ENCODE measurements at regions not wholly inside any gene's neighbourhood (a gene's known extent, or its start where the extent isn't known, plus 50 kb on each side); places are given as distances from the start of the nearest gene placed in this dataset.
A peak's percentile ranks its signal among the peaks of the same experiment; 100 is the strongest.

- peak; percentile 13 for DNase-seq (ENCODE audit: low read depth)
Measured at GRCh38 chr9:81193362-81194339, 495.7 kb downstream of the TLE1 start.

GRCh38 chr9:81191222-81191621 lies 498.1 kb downstream of the TLE1 start:
- DNase-seq (ENCODE audit: low read depth), result no peak

GRCh38 chr9:81190659-81191058 lies 498.7 kb downstream of the TLE1 start:
- DNase-seq (ENCODE audit: low read depth), result peak; percentile 11

DNA sequence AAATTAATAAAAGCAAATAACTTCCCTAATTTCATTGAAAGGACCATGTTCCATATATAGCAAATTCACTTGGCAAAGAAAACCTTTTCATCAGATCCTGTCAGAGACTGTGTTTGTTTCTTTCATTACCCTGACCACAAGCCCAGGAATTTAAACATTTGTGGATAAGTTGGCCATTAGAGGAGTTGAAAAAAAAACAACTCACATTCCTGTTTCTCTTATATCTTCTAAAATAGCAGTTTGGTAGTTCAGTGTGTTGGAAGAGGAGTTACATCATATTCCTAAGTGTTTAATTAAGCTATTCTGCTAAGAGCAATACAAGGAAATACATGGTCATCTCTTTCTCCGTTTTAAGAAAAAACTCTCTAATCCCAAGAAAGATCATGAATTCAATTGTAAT lies 505.6 kb downstream of the TLE1 start:
- DNase-seq (ENCODE audit: low read depth), result peak; percentile 87

DNA sequence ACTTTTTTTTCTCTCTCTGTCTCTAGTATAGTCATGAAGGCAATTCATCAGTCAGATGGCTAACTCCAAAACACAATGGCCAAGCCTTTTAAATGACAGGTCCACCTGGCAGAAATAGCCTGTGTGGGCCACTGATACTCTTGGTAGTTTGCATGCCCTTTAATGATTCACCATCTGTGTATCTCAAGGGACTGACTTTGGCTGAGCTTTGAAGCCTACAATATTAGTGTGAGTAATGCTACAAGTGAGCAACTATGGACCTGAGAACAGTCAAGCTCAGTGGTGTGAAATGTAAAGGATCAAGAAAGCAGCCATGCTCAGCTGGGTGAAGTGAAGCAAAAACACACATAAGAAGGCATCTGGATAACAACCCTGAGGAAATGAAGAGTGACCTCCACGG lies 506.9 kb downstream of the TLE1 start:
- peak; percentile 100 for DNase-seq (ENCODE audit: low read depth)

- peak; percentile 8 for DNase-seq (ENCODE audit: low read depth)
Measured at GRCh38 chr9:81174023-81174422, 515.3 kb downstream of the TLE1 start.

DNA sequence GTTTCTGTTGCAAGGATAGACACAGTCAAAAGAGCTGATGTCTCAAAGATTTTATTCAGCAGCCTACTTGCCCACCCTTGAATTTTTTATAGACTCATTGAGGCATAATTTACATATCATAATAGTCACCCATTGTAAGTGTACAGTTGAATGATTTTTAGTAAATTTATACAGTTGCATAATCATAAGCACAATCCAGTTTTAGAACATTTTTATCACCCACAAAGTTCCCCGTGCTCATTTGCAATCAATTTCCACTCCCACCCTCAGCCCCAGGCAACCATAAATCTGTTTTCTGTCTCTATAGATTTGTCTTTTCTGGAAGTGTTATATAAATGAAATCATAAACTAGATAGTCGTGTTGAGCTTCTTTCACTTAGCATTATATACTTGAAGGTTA lies 517.7 kb downstream of the TLE1 start:
- no peak for DNase-seq (ENCODE audit: low read depth)

DNA sequence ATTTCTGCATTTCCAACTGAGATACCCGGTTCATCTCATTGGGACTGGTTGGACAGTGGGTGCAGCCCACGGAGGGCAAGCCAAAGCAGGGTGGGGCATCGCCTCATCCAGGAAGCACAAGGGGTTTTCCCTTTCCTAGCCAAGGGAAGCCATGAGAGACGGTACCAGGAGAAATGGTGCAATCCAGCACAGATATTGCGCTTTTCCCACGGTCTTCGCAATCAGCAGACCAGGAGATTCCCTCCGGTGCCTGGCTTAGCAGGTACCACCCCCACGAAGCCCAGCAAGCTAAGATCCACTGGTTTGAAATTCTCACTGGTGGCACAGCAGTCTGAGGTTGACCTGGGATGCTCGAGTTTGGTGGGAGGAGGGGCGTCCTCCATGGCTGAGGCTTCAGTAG lies 527.0 kb downstream of the TLE1 start:
- no peak for DNase-seq (ENCODE audit: low read depth)

DNA sequence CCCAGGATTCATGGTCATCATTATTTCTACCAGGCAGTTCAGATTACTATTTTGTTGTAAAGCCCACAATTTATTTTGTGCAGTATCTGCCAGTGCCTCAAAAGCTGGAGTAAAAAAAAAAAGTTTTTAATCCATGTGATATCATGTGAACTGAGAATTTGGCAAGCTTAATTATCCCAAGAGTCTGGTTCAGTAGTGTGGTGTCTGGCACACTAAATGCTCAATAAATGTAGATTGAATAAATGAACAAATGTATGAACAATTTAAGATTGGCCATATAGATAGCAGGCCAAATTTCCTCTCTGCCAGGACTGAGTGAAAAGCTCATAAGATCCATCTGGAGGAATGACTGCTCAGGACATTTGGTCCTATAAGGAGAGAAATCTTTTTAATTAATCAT lies 533.0 kb downstream of the TLE1 start:
- DNase-seq (ENCODE audit: low read depth), result no peak

DNA sequence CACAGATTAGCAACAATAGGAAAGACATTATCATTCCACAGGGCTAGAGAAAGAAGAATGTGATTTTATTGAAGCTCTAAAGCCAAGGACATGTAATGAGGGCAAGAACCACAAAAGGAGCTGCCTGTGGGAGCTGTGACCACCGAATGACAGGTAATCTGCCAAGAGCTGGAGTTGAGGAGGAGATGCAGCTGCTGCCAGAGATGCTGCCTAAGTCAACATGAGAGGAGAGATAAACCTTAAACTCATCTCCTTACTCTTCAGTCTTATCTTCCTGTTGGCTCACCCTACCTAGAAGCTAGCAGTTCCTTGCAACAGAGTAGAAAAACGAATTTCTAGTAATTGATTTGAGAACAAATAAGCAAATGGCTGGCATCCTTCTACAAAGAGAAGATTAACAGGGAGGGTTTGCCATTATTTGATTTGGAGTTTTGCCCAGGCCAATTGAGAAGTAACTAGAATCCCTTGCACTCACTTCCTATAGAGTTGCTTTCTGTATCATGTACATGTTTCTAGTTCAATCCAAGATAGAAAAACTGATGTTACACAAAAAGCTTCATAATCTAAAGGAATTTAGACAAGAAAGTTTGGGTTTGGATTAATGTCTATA lies 539.2 kb downstream of the TLE1 start:
- peak; percentile 65 for DNase-seq (ENCODE audit: low read depth)

DNA sequence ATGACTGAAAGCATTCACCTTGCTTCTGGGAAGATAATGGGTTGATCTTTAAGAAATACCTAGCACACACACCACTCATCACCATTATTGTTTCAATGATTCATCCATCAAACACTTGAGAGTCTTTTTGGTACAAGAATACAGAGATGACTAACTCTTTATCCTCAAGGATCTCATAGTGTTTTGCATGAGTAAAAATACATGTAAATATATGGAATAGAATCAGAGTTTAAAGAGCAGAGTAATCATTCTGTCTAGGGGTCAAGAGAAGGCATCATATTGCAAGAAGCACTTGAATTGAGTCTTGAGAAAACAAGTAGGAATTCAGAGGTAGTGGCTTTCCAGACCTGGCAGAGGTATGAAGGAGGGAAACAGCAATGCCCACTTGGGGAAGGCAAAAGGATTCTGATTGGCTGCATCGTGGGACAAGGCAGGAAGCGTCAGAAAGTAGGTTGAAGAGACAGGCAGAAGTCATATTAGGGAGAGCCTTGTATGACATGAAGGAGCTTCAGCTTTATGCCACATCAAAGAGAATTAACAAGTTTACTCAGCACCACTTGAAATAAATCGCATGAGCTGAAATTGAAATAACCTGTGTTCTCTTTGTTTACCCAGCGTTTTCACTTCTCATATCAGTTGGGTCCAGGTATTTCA lies 542.5 kb downstream of the TLE1 start:
- peak; percentile 81 for DNase-seq (ENCODE audit: low read depth)

GRCh38 chr9:81146241-81146640 lies 543.1 kb downstream of the TLE1 start:
- DNase-seq (ENCODE audit: low read depth), result no peak

DNA sequence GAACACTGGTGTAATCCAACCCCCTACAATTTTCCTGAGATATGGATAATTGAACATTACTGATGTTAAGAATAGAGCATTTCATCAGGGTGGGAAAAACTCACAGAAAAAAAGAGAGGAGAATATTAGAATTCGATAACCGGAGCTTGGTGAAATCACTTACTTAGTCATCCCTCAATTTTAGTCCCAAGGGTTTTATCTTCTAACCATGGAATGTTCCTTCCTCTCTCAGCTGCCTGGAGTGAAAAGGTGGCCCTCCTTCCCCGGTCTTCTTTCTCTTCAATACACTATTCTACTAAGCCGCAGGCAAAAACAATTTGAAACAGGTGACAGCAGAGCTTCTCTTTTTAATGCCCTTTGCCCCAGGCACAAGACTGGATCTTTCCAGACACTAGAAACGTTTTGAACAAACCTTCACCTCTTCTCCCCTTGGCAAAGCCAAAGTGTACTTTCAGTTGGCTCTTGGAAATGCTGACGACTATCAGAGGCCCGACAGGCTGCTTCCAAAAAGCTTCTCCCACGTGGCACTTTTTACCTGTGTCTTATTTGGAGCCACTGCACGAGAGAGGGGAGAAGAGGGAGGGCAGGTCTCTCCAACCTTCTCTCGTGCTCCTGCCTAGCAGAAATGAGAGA lies 543.9 kb downstream of the TLE1 start:
- peak; percentile 76 for DNase-seq (ENCODE audit: low read depth)

DNA sequence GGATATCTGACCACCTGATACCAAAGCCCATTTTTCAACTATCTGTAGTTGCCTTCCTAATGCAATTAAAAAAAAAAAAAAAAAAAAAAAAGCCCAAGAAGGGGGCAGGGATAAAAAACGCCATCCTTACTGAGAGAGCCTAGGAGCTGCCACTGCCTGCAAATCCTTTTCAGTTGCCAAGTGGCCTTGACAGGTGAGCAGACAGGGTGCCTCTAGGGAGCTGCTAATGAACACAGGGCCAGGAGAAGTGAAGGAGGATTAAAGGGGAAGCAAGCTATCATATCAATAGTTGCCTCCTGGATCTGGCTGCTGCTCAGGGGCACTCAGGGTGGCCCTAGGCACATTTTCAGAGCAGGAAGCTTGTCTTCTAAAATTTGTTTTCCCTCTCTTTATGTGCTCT lies 547.4 kb downstream of the TLE1 start:
- no peak for DNase-seq (ENCODE audit: low read depth)

GRCh38 chr9:81137976-81138568 lies 551.3 kb downstream of the TLE1 start:
- no peak for DNase-seq (ENCODE audit: low read depth)

DNA sequence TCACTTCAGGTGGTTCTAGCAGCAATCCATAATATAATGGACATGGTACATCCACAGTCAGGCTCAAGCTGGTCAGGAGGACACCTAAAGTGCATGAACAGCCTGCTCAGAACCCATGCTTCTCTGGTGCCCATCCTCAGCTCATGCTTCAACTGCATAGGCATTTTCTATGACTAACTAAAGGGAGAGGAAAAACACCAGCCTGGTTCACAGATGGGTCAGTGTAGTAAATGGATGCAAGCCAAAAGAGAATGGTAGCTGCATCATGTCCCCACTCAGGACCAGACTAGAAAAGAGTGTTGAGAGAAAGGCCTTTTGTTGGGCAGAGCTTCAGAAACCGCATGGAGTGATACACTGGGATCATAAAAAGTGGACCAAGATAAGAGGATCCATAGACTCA lies 556.6 kb downstream of the TLE1 start:
- DNase-seq (ENCODE audit: low read depth), result no peak

DNA sequence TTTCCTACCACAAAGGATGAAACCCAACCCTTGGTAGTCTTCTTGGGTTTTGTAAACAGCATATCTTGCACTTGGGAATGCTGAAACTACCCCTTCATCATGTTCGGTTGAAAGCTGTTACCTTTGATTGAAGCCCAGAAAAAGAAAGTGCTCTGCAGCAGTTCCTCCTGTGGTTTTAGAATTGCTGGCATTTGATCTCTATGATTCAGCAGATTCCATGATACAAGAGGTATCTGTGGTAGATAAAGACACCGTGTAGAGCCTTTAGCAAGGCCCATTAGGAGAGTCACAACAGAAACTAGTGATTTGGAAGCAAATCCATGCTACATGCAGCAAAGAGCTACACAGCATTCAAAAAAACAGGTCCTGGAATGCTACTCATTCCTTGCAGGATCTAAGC lies 557.0 kb downstream of the TLE1 start:
- peak; percentile 79 for DNase-seq (ENCODE audit: low read depth)

- no peak for DNase-seq (ENCODE audit: low read depth)
Measured at GRCh38 chr9:81128701-81129100, 560.6 kb downstream of the TLE1 start.

DNA sequence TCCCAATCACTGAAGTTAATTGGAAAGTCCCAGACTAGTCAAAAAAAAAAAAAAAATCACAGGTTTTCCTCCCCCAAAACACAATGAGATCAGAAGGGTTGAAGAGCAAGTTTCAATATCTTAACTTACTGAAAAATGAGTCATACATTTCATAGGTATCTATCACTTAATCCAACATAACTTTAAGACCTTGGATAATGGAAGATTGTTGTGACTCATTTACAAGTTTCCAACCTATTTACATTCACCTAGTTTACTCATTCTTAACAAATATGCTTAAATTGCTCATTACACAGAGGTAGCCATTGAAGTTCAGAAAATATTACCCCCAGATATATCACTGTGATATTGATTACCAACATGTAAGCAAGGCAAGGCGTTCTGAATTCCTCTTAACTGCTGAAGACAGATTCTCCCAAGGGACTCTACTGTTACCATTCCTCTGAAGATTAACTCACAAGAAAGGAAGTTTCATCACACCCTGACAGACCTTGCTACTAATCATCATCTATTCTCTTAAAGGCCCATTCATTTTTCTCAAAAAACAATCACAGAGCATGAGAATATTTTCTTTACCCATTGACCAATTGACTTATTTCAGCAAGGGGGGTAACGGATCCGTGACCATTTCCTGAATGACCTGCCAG lies 563.8 kb downstream of the TLE1 start:
- peak; percentile 78 for DNase-seq (ENCODE audit: low read depth)

DNA sequence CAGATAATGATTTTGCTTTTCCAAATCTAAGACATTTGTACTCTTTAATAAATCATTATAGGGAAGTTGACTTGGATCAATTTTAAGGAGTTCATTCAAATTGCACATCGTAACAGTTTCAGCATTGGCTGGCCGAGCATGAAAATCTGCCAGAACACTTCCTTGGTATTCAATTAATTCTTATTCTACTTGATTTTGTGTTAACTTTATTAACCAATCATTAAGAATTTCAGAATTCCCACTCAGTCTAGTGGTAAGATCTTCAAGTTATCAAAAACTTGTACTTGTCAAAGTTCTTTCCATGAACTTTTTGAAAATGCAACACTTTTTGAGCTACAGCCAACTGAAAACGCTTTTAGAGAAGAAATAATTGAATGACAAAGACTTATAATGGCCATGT lies 565.8 kb downstream of the TLE1 start:
- DNase-seq (ENCODE audit: low read depth), result no peak

GRCh38 chr9:81122749-81123148 lies 566.6 kb downstream of the TLE1 start:
- no peak for DNase-seq (ENCODE audit: low read depth)
